ENCODE measurements at regions not wholly inside any gene's neighbourhood (a gene's known extent, or its start where the extent isn't known, plus 50 kb on each side); places are given as distances from the start of the nearest gene placed in this dataset.
A peak's percentile ranks its signal among the peaks of the same experiment; 100 is the strongest.

GRCh38 chr12:58420503-58420902, 479.1 kb downstream of the ATP23 start:
- H3K4me1 Mint-ChIP-seq (ENCODE audit: insufficient read depth, unreplicated experiment), result peaks cover 55% of the 10 kb centered on the region
- peak overlapping the region; percentile 92 for H3K27ac Mint-ChIP-seq (ENCODE audit: low read depth, unreplicated experiment)
- TF ChIP-seq CTCF (IDR thresholded peaks at IDR 0.05; ENCODE audit: unreplicated experiment), result no peak
- H3K4me3 Mint-ChIP-seq (ENCODE audit: unreplicated experiment), result peak overlapping the region; percentile 34
- no peaks in the 10 kb centered on the region for H3K9me3 Mint-ChIP-seq (ENCODE audit: unreplicated experiment)
- DNase-seq (ENCODE audit: unreplicated experiment), result peak; percentile 36
- ChIA-PET POLR2A (interaction anchor here (0.7 to 1.0 kb wide), 2 partner anchors 41 to 497 kb away, joined by 3 to 5 read pairs; no protein-coding TSS in a partner anchor), CTCF (interaction anchor here (0.7 to 1.2 kb wide), 2 partner anchors 29 to 56 kb away, joined by 3 read pairs; no protein-coding TSS in a partner anchor)
- no peaks in the 10 kb centered on the region for H3K27me3 Mint-ChIP-seq (ENCODE audit: insufficient read depth, unreplicated experiment)
- no TSS peak for BruUV-seq (replicated peaks)
- intact Hi-C loops (cut with micrococcal nuclease), result loop anchor here (10.0 kb wide), 1 partner anchor 494 kb away; no protein-coding TSS in a partner anchor
- no peaks in the 10 kb centered on the region for H3K36me3 Mint-ChIP-seq (ENCODE audit: insufficient read depth, unreplicated experiment)

DNA sequence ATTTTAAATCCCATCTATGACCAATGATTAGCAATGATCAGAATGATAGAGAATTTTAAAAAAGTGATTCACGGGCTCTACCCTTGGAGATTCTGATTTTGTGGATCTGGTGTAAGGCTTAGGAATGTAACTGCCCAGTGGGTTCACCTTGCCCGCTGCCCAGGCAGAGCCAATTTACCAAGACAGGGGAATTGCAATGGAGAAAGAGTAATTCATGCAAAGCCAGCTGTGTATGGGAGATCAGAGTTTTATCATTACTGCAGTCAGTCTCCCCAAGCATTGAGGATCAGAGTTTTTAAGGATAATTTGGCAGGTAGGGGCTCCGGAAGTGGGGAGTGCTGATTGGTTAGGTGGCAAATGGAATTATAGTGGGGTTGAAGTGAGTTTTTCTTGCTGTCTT, 480.6 kb downstream of the ATP23 start:
- no TSS peak for BruUV-seq (replicated peaks)
- no peak overlapping the region for H3K27ac Mint-ChIP-seq (ENCODE audit: low read depth, unreplicated experiment)

DNA sequence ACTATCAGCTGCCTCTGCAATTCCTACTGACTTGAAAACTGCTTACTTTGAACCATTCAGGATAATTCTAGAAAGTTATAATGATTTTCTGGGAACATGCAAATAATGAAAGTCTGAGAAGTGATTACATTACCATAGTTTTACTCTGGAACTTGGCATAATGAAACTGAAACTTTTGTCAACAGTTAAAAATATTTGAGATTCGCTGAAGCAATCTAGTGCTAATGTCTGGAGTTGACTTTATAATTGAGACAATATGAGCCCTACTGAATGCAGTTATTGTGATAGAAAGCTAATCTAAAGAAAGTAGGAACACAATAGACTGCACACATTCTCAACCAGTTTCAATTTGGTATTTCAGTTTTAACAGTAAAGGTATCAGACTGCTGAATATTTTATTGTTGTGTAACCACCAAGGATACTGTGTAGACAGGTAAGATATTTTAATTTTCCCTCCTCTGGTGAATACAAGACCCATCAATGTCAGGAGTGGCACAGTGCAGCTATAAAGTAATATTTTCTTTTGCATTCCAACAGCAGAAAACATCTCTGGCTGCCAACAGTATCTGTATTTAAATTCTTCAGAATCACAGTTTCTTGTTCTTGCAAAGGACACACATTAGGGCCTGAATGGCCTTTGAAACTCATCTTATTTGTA, 483.5 kb downstream of the ATP23 start:
- peak overlapping the region; percentile 37 for H3K4me3 Mint-ChIP-seq (ENCODE audit: unreplicated experiment)
- CTCF ChIA-PET, result interaction anchor here (0.6 to 1.6 kb wide), 4 partner anchors 18 to 499 kb away, joined by 3 to 4 read pairs (median 3); no protein-coding TSS in a partner anchor

More for the DNA sequence above, 480.6 kb downstream of the ATP23 start:
- CTCF ChIA-PET, result no interaction called here
- H3K4me3 Mint-ChIP-seq (ENCODE audit: unreplicated experiment), result no peak overlapping the region
- no peaks in the 10 kb centered on the region for H3K27me3 Mint-ChIP-seq (ENCODE audit: insufficient read depth, unreplicated experiment)
- no peaks in the 10 kb centered on the region for H3K9me3 Mint-ChIP-seq (ENCODE audit: unreplicated experiment)
- no peak for DNase-seq (ENCODE audit: unreplicated experiment)
- H3K4me1 Mint-ChIP-seq (ENCODE audit: insufficient read depth, unreplicated experiment), result peaks cover 62% of the 10 kb centered on the region
- POLR2A ChIA-PET, result interaction anchor here (0.6 to 1.3 kb wide), 3 partner anchors 14 to 807 kb away, joined by 3 read pairs; no protein-coding TSS in a partner anchor
- no peak for TF ChIP-seq CTCF (IDR thresholded peaks at IDR 0.05; ENCODE audit: unreplicated experiment)
- no peaks in the 10 kb centered on the region for H3K36me3 Mint-ChIP-seq (ENCODE audit: insufficient read depth, unreplicated experiment)
- intact Hi-C loops (cut with micrococcal nuclease), result loop anchor here (10.0 kb wide), 1 partner anchor 493 kb away; no protein-coding TSS in a partner anchor

More for the DNA sequence above, 483.5 kb downstream of the ATP23 start:
- BruUV-seq (replicated peaks), result no TSS peak
- Mint-ChIP-seq H3K4me1 (ENCODE audit: insufficient read depth, unreplicated experiment) (peaks cover 53% of the 10 kb centered on the region), H3K27ac (ENCODE audit: low read depth, unreplicated experiment) (peak overlapping the region; percentile 97), H3K36me3 (ENCODE audit: insufficient read depth, unreplicated experiment) (no peaks in the 10 kb centered on the region), H3K9me3 (ENCODE audit: unreplicated experiment) (peaks cover 12% of the 10 kb centered on the region), H3K27me3 (ENCODE audit: insufficient read depth, unreplicated experiment) (no peaks in the 10 kb centered on the region)
- POLR2A ChIA-PET, result interaction anchor here (0.6 to 1.6 kb wide), 13 partner anchors 9 to 616 kb away, joined by 3 to 5 read pairs (median 4); no protein-coding TSS in a partner anchor
- peak; percentile 14 for DNase-seq (ENCODE audit: unreplicated experiment)
- no peak for TF ChIP-seq CTCF (IDR thresholded peaks at IDR 0.05; ENCODE audit: unreplicated experiment)
- intact Hi-C loops (cut with micrococcal nuclease), result loop anchor here (1.0 to 10.0 kb wide), 2 partner anchors 105 to 490 kb away; no protein-coding TSS in a partner anchor

All from MCF 10A (cell line).